Subcutaneous abdominal adipose tissue (tissue), 5 donors: ENCODE measurements at regions not wholly inside any gene's neighbourhood (a gene's known extent, or its start where the extent isn't known, plus 50 kb on each side); places are given as distances from the start of the nearest gene placed in this dataset.

ENCODE experiments used
- H3K27ac ChIP-seq: one replicate; pipeline ENCODE4 v1.7.0; 2013; ENCODE audit warnings: low read depth, mild to moderate bottlenecking, inconsistent platforms, low read length, moderate library complexity
- H3K27me3 ChIP-seq, 5 donors: one replicate each; pipeline ENCODE4 v1.7.0; 2013; ENCODE audit warnings: low read length in 5 of 5, inconsistent platforms in 1 of 5; ENCODE audit not compliant: control insufficient read depth in 5 of 5, insufficient read depth in 4 of 5
- H3K36me3 ChIP-seq, 5 donors: one replicate each; pipeline ENCODE4 v1.7.0; 2013; ENCODE audit warnings: low read length in 5 of 5; ENCODE audit not compliant: control insufficient read depth in 5 of 5, insufficient read depth in 5 of 5
- H3K4me1 ChIP-seq, 5 donors: one replicate each; pipeline ENCODE4 v1.7.0; 2013; ENCODE audit warnings: low read length in 5 of 5, mild to moderate bottlenecking in 3 of 5, moderate library complexity in 1 of 5; ENCODE audit not compliant: control insufficient read depth in 5 of 5, insufficient read depth in 5 of 5
- H3K4me3 ChIP-seq, 5 donors: one replicate each; pipeline ENCODE4 v1.7.0; 2013; ENCODE audit warnings: low read length in 5 of 5, low read depth in 1 of 5
- H3K9ac ChIP-seq, 5 donors: one replicate each; pipeline ENCODE4 v1.7.0; 2013; ENCODE audit warnings: low read length in 5 of 5, mild to moderate bottlenecking in 4 of 5, moderate library complexity in 3 of 5
- H3K9me3 ChIP-seq, 5 donors: one replicate each; pipeline ENCODE4 v1.7.0; 2013; ENCODE audit warnings: low read length in 5 of 5; ENCODE audit not compliant: control insufficient read depth in 5 of 5
- donor health status: healthy.
- donor health status: healthy.
- donor health status: healthy.
- donor health status: healthy.
- donor health status: healthy.

DNA sequence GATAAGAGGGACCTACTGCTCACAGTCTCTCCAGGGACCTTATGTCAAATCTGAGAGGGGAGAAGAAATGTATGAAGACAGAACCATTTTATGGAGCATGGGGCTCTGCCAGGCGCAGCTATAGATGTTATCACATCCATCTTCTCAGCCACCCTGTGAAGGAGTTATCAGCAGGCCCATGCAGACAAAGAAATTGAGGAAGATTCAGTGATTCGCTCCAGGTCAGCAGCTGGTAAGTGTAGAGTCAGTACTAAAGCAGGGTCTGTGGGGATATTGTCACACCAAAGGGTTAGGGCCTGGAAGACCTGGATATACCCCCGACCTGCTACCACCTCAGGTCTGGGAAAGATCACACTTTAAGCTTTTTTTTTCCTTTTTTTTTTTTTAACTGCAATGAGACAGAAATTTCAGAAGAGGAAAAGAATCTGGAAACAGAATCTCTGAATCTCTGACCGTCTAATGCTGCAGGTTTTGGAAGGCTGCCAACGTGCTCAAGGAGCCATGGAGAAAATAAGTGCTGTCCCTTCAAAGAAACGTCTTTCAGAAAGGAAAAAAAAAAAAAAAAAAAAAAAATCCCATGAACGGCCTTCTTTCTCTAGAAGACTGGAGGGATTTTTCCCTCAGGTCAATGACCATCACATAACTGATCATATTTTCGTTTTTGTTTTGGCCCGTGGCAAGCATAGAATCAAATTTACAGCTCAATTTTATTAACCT is 73.3 kb upstream of the PLEKHG7 start:
- Histone ChIP-seq H3K4me3 (peak overlapping the region in 2 of 5 donors; percentile 7 to 18), H3K27ac (no peak overlapping the region), H3K9ac (peak overlapping the region in 1 of 5 donors; percentile 13), H3K36me3 (no peaks in the 10 kb centered on the region), H3K27me3 (no peaks in the 10 kb centered on the region), H3K9me3 (no peaks in the 10 kb centered on the region), H3K4me1 (peaks cover 0 to 15% (median 7%) of the 10 kb centered on the region in 5 donors)

DNA sequence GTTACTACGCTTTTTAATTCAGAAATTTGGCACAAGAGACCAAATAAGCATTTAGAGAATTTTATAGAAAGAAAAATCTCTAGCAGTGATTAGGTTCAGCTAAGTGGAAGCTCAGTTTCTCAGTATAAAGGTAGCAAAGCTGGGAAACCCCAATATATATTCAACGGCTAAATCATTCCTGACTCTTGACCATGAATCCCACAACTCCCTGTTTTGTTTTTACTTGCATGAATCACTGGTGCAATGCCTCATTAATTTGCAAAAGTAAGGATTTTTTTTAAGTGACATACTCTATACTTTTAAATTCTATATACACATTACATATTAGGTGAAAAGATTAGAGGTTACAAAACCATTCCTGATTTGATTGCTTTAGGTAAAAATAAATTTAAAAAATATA is 74.3 kb upstream of the PLEKHG7 start:
- Histone ChIP-seq H3K9me3 (no peaks in the 10 kb centered on the region), H3K4me1 (peaks cover 0 to 15% (median 7%) of the 10 kb centered on the region in 5 donors), H3K4me3 (no peak overlapping the region), H3K27me3 (no peaks in the 10 kb centered on the region), H3K27ac (no peak overlapping the region), H3K9ac (no peak overlapping the region), H3K36me3 (no peaks in the 10 kb centered on the region)

DNA sequence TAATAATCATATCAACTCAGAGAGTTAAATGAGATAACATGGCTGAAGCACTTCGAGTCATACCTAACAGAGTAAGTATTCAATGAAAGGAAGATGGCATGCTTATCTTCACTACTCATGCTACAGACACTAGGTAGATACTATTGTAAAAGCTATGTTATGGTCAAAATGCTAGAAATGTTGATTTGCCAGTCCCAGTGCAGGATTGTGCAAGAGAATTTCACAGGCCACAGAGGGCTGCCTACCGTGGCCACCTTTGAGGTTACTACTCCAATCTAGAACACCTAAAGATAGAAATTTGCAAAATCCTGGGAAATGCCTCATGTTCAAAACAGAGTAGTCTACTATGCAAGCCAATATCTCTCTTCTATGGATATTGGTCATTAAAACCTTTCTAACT is 75.3 kb upstream of the PLEKHG7 start:
- H3K27ac ChIP-seq, result no peak overlapping the region
- no peak overlapping the region for H3K4me3 ChIP-seq
- H3K9ac ChIP-seq, result no peak overlapping the region
- no peaks in the 10 kb centered on the region for H3K36me3 ChIP-seq
- peaks cover 0 to 15% (median 7%) of the 10 kb centered on the region in 5 donors for H3K4me1 ChIP-seq
- H3K9me3 ChIP-seq, result no peaks in the 10 kb centered on the region
- H3K27me3 ChIP-seq, result no peaks in the 10 kb centered on the region

DNA sequence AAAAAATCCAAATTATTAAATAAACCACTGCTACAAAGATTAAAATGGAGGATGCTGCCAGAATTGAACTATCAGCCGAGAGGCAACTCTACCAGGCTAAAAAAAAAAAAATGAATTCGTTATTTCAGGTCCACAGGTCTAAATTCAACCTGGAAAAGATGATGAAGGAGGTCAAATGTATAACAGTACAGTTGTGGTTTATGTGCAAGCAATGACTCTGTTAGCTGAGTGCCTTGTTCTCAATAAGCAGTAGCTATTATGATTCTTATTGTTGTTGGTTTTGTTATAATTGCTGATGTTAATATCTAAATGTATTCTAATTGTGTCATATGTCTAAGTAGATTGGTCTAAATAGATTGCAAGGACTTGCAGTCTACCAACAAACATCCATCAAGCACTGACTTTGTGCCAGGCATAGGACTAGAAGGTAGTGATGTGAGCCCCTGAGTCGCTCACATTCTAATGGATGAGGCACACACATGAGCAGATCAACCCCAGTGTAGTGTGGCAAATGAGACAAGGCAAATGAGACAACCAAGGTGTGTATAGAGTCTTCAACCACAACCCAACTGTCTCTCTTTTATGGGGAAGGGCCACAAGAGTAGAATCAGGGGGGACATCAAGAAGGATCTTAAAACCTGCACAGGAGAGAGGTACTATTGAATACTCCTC is 77.0 kb upstream of the PLEKHG7 start:
- peaks cover 0 to 15% (median 8%) of the 10 kb centered on the region in 5 donors for H3K4me1 ChIP-seq
- H3K9ac ChIP-seq, result no peak overlapping the region
- no peak overlapping the region for H3K4me3 ChIP-seq
- H3K27ac ChIP-seq, result no peak overlapping the region
- no peaks in the 10 kb centered on the region for H3K27me3 ChIP-seq
- no peaks in the 10 kb centered on the region for H3K9me3 ChIP-seq
- no peaks in the 10 kb centered on the region for H3K36me3 ChIP-seq

DNA sequence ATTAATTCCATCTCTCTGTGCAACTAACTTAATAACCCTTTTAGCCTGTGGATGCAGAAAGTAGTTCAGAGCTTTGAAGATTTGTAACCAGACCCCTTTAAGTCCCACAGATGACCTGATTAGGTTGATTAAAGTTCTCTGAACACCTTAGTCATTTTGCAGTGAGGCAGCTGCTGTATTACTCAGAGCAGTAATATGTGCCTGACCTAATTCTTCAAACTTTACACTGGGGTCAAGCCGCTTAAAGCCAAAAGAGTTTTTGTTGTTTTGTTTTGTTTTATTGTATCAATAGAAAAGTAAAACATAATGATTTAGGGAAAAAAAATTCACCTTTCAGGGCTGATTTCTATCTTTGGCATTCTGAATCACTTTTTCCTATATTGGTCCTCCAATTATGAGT is 78.6 kb upstream of the PLEKHG7 start:
- Histone ChIP-seq H3K9me3 (no peaks in the 10 kb centered on the region), H3K36me3 (no peaks in the 10 kb centered on the region), H3K4me1 (peaks cover 0 to 16% (median 12%) of the 10 kb centered on the region in 5 donors), H3K27ac (no peak overlapping the region), H3K4me3 (no peak overlapping the region), H3K9ac (no peak overlapping the region), H3K27me3 (no peaks in the 10 kb centered on the region)

DNA sequence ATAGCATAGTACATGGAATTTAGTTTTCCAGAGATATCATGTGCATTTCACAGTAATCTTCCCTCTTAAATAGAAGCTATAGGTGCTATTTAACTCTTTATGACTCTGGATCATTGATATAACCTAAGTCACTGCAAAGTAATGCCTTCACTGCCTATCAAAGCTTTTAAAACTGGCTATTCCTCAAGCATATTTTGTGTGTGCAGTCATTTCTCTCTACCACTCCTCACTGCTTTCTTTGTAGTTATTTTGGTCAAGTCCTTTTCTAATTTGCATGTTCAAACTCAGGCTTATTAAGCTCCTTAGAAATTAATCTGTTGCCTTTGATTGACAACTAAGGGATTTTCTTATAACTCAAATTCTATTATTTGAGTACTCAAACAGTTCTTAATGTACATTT is 79.4 kb upstream of the PLEKHG7 start:
- Histone ChIP-seq H3K36me3 (no peaks in the 10 kb centered on the region), H3K9ac (no peak overlapping the region), H3K4me1 (peaks cover 0 to 17% (median 12%) of the 10 kb centered on the region in 5 donors), H3K27me3 (no peaks in the 10 kb centered on the region), H3K4me3 (no peak overlapping the region), H3K9me3 (no peaks in the 10 kb centered on the region), H3K27ac (no peak overlapping the region)

DNA sequence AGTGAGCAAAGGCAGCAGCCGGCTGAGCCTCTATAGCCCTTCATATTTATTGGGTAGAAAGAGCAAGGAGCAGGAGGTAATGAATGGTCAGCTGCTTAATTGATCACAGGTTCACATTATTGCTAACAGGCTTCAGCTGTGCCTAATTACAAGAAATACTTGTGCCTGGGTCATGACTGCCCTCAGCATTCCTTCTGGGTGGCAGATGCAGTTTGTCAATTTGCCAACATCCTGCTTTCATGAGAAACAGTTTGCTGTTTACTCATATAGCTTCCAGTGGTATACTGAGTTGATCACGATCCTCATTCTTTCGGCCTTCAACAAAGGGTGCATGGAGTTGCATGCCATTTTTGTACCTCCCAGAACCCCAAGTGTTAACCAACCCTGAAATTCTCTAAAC is 81.0 kb upstream of the PLEKHG7 start:
- Histone ChIP-seq H3K4me1 (peaks cover 0 to 17% (median 12%) of the 10 kb centered on the region in 5 donors), H3K9ac (no peak overlapping the region), H3K36me3 (no peaks in the 10 kb centered on the region), H3K27ac (no peak overlapping the region), H3K4me3 (no peak overlapping the region), H3K9me3 (no peaks in the 10 kb centered on the region), H3K27me3 (no peaks in the 10 kb centered on the region)

DNA sequence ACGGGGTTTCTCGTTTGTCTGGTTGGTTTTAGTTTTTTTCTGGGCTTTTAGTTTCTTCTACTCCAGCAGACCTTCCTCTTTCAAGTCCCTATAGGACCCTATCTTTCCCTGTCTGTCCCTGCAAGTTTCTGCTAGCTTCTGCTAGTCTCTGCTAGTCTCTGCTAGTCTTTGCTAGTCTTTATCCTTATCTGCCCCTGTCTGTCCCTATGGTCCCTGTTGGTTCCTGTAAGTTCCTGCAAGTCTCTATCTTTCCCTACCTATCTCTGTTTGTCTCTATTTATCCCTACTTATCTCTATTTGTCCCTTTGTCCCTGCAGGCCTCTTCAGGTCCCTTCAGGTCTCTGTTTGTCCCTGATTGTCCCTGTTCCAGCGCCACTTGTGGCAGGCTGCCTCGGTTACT is 81.5 kb upstream of the PLEKHG7 start:
- Histone ChIP-seq H3K4me3 (no peak overlapping the region), H3K9me3 (no peaks in the 10 kb centered on the region), H3K9ac (no peak overlapping the region), H3K27me3 (no peaks in the 10 kb centered on the region), H3K4me1 (peaks cover 0 to 17% (median 12%) of the 10 kb centered on the region in 5 donors), H3K27ac (no peak overlapping the region), H3K36me3 (no peaks in the 10 kb centered on the region)

DNA sequence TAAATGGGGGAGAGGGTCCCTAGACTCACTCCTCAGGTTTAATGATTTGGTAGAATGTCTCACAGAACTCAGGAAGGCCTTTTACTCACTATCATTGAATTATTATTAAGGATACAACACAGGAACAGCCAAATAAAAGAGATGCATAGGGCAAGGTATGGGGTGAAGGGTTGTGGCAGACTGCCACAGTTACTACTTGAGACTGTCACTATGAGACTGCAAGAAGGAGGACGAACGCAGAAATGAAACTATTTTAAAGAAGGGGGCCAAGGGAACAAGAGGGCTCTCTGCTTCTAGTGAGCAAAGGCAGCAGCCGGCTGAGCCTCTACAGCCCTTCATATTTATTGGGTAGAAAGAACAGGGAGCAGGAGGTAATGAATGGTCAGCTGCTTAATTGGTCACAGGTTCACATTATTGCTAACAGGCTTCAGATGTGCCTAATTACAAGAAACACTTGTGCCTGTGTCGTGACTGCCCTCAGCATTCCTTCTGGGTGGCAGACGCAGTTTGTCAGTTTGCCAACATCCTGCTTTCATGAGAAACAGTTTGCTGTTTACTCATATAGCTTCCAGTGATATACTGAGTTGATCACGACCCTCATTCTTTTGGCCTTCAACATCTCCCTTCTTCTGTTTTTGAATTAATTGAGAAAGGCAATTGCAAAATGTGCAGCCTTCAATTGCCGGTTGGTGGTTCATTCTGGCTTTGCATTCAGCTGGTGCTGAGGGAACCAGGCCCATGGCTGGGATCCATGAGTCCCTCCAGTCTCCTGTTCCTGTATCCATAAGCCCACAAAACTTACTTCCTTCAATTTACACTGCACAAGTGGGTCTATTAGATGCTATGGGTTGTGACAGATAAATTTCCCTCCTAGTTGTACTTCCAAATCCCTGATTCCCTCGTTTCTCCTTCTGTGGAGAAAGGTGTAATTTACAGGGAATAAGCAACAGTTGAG is 82.8 kb upstream of the PLEKHG7 start:
- Histone ChIP-seq H3K9me3 (no peaks in the 10 kb centered on the region), H3K9ac (peak overlapping the region in 1 of 5 donors; percentile 23), H3K36me3 (no peaks in the 10 kb centered on the region), H3K4me3 (no peak overlapping the region), H3K27ac (no peak overlapping the region), H3K4me1 (peaks cover 0 to 20% (median 17%) of the 10 kb centered on the region in 5 donors), H3K27me3 (no peaks in the 10 kb centered on the region)
